CD14-positive monocyte (primary cell): ENCODE measurements at regions not wholly inside any gene's neighbourhood (a gene's known extent, or its start where the extent isn't known, plus 50 kb on each side); places are given as distances from the start of the nearest gene placed in this dataset.

Experiments used
- DNase-seq, 3 donors: peaks; one replicate each; pipeline ENCODE4 v3.0.0-alpha.2; 2011 to 2022
- H2AFZ ChIP-seq: 2 replicates; pipeline ENCODE4 v1.6.0; 2012; ENCODE audit warnings: mild to moderate bottlenecking, low read depth, low read length, inconsistent platforms; ENCODE audit not compliant: insufficient read depth, poor library complexity, severe bottlenecking
- H3K27ac ChIP-seq, 2 donors: 1 replicate in 1 of 2; 2 replicates in 1 of 2; pipeline ENCODE4 v1.5.1; 2012 to 2013; ENCODE audit warnings: low read length in 2 of 2, control low read depth in 1 of 2, inconsistent platforms in 1 of 2, low read depth in 1 of 2, mild to moderate bottlenecking in 1 of 2
- H3K27me3 ChIP-seq, 2 donors: one replicate each; pipeline versions ENCODE4 v1.6.0 to v1.6.1; 2011 to 2013; ENCODE audit warnings: low read length in 2 of 2; ENCODE audit not compliant: control insufficient read depth in 2 of 2, insufficient read depth in 2 of 2
- H3K36me3 ChIP-seq, 2 donors: replicated peaks in 1 of 2; 1 replicate in 1 of 2; 2 replicates in 1 of 2; pipeline versions ENCODE4 v1.5.1 to v1.6.1; 2012 to 2013; ENCODE audit warnings: low read length in 2 of 2, control low read depth in 1 of 2, inconsistent platforms in 1 of 2, mild to moderate bottlenecking in 1 of 2; ENCODE audit not compliant: insufficient read depth in 2 of 2, control insufficient read depth in 1 of 2
- H3K4me1 ChIP-seq, 2 donors: 1 replicate in 1 of 2; 2 replicates in 1 of 2; pipeline versions ENCODE4 v1.5.1 to v1.6.1; 2012 to 2013; ENCODE audit warnings: low read length in 2 of 2, control low read depth in 1 of 2, inconsistent platforms in 1 of 2, mild to moderate bottlenecking in 1 of 2, moderate library complexity in 1 of 2; ENCODE audit not compliant: insufficient read depth in 2 of 2, control insufficient read depth in 1 of 2
- H3K4me2 ChIP-seq: replicated peaks from 2 replicates; pipeline ENCODE3; 2012; ENCODE audit warnings: low read length, moderate library complexity, mild to moderate bottlenecking; ENCODE audit not compliant: poor library complexity, severe bottlenecking; ENCODE audit errors: extremely low read depth
- H3K4me3 ChIP-seq, 3 experiments: fragments of 200-600 bp in 1 of 3; sonication (generic) in 1 of 3; replicated peaks in 1 of 3; 1 replicate in 2 of 3; 2 replicates in 1 of 3; pipeline ENCODE4 v1.5.1; 2011 to 2013; ENCODE audit warnings: low read length in 3 of 3, mild to moderate bottlenecking in 3 of 3, control low read depth in 2 of 3, low read depth in 2 of 3, inconsistent platforms in 1 of 3, moderate library complexity in 1 of 3
- H3K79me2 ChIP-seq: 2 replicates; pipeline ENCODE4 v1.6.0; 2012; ENCODE audit warnings: mild to moderate bottlenecking, control low read depth, inconsistent platforms, low read length, moderate library complexity; ENCODE audit not compliant: insufficient read depth
- H3K9ac ChIP-seq: 2 replicates; pipeline ENCODE4 v1.6.0; 2017; ENCODE audit warnings: low read length, mild to moderate bottlenecking; ENCODE audit not compliant: insufficient read depth, poor library complexity, severe bottlenecking
- H3K9me3 ChIP-seq, 2 donors: replicated peaks in 1 of 2; 1 replicate in 1 of 2; 2 replicates in 1 of 2; pipeline versions ENCODE4 v1.5.1 to v1.6.1; 2012 to 2013; ENCODE audit warnings: low read length in 2 of 2, control low read depth in 1 of 2; ENCODE audit not compliant: control insufficient read depth in 1 of 2, insufficient read depth in 1 of 2
- H4K20me1 ChIP-seq: 2 replicates; pipeline ENCODE4 v1.6.0; 2012; ENCODE audit warnings: mild to moderate bottlenecking, low read length, control low read depth, moderate library complexity; ENCODE audit not compliant: insufficient read depth
- H3K27ac Mint-ChIP-seq, 7 donors: one replicate each; pipeline ENCODE4 v1.8.0; 2020; ENCODE audit warnings: mild to moderate bottlenecking in 7 of 7, mixed read lengths in 7 of 7, moderate library complexity in 6 of 7, inconsistent platforms in 2 of 7
- H3K27me3 Mint-ChIP-seq, 3 donors: one replicate each; pipeline ENCODE4 v1.8.0; 2021 to 2022; ENCODE audit warnings: low read depth in 3 of 3, mild to moderate bottlenecking in 3 of 3, mixed read lengths in 3 of 3, moderate library complexity in 3 of 3, inconsistent platforms in 1 of 3
- H3K36me3 Mint-ChIP-seq, 2 donors: one replicate each; pipeline ENCODE4 v1.8.0; 2020; ENCODE audit warnings: mixed read lengths in 2 of 2, inconsistent platforms in 1 of 2, mild to moderate bottlenecking in 1 of 2
- H3K4me1 Mint-ChIP-seq: one replicate; pipeline ENCODE4 v1.8.0; 2020; ENCODE audit warnings: mild to moderate bottlenecking, mixed read lengths
- H3K4me3 Mint-ChIP-seq, 2 donors: one replicate each; pipeline ENCODE4 v1.8.0; 2020; ENCODE audit warnings: mild to moderate bottlenecking in 2 of 2, mixed read lengths in 2 of 2, moderate library complexity in 1 of 2
- H3K9me3 Mint-ChIP-seq, 7 donors: one replicate each; pipeline ENCODE4 v1.8.0; 2020 to 2022; ENCODE audit warnings: mixed read lengths in 7 of 7, mild to moderate bottlenecking in 6 of 7, moderate library complexity in 6 of 7, inconsistent platforms in 2 of 7
- WGBS: methylation state at CpG from one replicate; pipeline ENCODE4 v1.1.5; 2013; ENCODE audit warnings: missing lambda C conversion rate; ENCODE audit not compliant: insufficient coverage; 5-methylcytosine and 5-hydroxymethylcytosine counted together
- intact Hi-C, 2 donors: fragments of 100-400 bp; cut with micrococcal nuclease; formaldehyde crosslinking; loops; one replicate each; pipeline versions ENCODE4 v1.15.0 to v1.15.1; 2023
- TF ChIP-seq, protein P1 (sequence below): fragments of 200-600 bp; IDR thresholded peaks from one replicate; pipeline ENCODE4 v1.8.0; 2022; ENCODE audit warnings: antibody characterized with exemption, mild to moderate bottlenecking

DNA sequence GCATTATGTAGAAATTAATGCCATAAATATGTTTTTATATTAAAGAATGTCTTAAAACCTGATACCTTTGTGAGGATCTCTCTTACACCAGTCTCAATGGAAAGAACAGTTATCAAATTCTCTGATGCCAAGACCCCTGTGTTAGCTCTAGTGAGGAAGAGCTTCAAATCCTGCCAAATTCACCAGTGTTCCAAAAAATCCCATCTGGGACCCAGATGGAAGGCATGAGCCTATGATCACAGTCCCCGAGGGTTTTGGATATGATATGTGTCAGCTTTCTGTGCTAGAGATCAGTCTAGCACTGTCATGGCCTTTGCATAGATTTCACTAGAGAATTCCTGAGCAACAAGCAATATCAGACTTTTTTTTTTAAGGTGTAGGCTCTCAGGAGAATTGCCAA is 412.1 kb downstream of the UBE2NL start:
- no peak for DNase-seq
- no CpG with 5 or more reads among the region's 1 CpG for WGBS
- Mint-ChIP-seq H3K27me3 (no peaks in the 10 kb centered on the region), H3K4me3 (no peak overlapping the region), H3K9me3 (peaks cover 0 to 1% (median 0%) of the 10 kb centered on the region in 7 donors), H3K27ac (no peak overlapping the region), H3K36me3 (no peaks in the 10 kb centered on the region), H3K4me1 (no peaks in the 10 kb centered on the region)
- no peaks in the 10 kb centered on the region for H3K27me3 ChIP-seq
- no peak overlapping the region for H3K4me3 ChIP-seq
- intact Hi-C loops, result no loop called here
- H3K4me2 ChIP-seq, result no peak overlapping the region
- no peaks in the 10 kb centered on the region for H3K36me3 ChIP-seq
- no peak overlapping the region for H3K9ac ChIP-seq
- H3K4me1 ChIP-seq, result no peaks in the 10 kb centered on the region
- H2AFZ ChIP-seq, result no peak overlapping the region
- no peaks in the 10 kb centered on the region for H3K9me3 ChIP-seq
- H4K20me1 ChIP-seq, result no peaks in the 10 kb centered on the region
- no peaks in the 10 kb centered on the region for H3K79me2 ChIP-seq
- H3K27ac ChIP-seq, result no peak overlapping the region
- TF ChIP-seq, protein P1, sequence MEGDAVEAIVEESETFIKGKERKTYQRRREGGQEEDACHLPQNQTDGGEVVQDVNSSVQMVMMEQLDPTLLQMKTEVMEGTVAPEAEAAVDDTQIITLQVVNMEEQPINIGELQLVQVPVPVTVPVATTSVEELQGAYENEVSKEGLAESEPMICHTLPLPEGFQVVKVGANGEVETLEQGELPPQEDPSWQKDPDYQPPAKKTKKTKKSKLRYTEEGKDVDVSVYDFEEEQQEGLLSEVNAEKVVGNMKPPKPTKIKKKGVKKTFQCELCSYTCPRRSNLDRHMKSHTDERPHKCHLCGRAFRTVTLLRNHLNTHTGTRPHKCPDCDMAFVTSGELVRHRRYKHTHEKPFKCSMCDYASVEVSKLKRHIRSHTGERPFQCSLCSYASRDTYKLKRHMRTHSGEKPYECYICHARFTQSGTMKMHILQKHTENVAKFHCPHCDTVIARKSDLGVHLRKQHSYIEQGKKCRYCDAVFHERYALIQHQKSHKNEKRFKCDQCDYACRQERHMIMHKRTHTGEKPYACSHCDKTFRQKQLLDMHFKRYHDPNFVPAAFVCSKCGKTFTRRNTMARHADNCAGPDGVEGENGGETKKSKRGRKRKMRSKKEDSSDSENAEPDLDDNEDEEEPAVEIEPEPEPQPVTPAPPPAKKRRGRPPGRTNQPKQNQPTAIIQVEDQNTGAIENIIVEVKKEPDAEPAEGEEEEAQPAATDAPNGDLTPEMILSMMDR, result no peak

DNA sequence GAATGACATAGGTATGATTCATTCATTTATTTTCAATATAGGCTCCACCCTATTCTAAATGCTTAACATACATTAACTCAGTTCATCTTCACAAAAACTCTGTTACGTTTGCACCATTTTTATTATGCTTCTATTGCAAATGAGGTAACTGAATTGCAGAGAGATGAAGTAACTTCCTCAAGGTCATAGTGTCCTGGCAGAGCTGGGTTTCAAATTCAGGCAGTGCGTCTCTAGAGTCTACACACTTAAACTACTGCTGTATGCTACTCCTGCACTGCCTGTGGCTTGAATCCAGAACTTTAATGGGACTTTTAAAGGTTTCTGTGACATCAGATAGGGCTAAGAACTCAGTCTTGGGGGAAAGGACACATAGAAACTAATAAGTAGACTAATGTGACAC is 413.4 kb downstream of the UBE2NL start:
- no peak overlapping the region for H3K4me2 ChIP-seq
- no peak overlapping the region for H3K9ac ChIP-seq
- H4K20me1 ChIP-seq, result no peaks in the 10 kb centered on the region
- no peaks in the 10 kb centered on the region for H3K9me3 ChIP-seq
- DNase-seq, result no peak
- no peaks in the 10 kb centered on the region for H3K4me1 ChIP-seq
- no peak overlapping the region for H2AFZ ChIP-seq
- H3K36me3 ChIP-seq, result no peaks in the 10 kb centered on the region
- H3K27me3 ChIP-seq, result no peaks in the 10 kb centered on the region
- H3K27ac Mint-ChIP-seq, result no peak overlapping the region
- no peak overlapping the region for H3K4me3 ChIP-seq
- no peaks in the 10 kb centered on the region for H3K4me1 Mint-ChIP-seq
- H3K27me3 Mint-ChIP-seq, result no peaks in the 10 kb centered on the region
- H3K27ac ChIP-seq, result no peak overlapping the region
- intact Hi-C loops, result no loop called here
- H3K79me2 ChIP-seq, result no peaks in the 10 kb centered on the region
- no peak overlapping the region for H3K4me3 Mint-ChIP-seq
- TF ChIP-seq, protein P1, result no peak
- WGBS, result no CpG with 5 or more reads among the region's 2 CpGs
- no peaks in the 10 kb centered on the region for H3K36me3 Mint-ChIP-seq
- peaks cover 0 to 1% (median 0%) of the 10 kb centered on the region in 7 donors for H3K9me3 Mint-ChIP-seq
